MCF 10A (cell line): ENCODE measurements at regions not wholly inside any gene's neighbourhood (a gene's known extent, or its start where the extent isn't known, plus 50 kb on each side); places are given as distances from the start of the nearest gene placed in this dataset.

ENCODE experiments used
- BruUV-seq: library from RNA; stranded (reverse); fragments of 400-500 nt; replicated peaks from 2 replicates; lab custom pipeline; 2021; lab: Mats Ljungman, UMichigan
- CTCF ChIA-PET: fragments of 300-600 bp; sonication (Branson Sonifier 250); formaldehyde crosslinking; extraction: SDS; loops from one replicate; lab custom pipeline; 2021; ENCODE audit warnings: antibody characterized with exemption, inconsistent platforms; lab: Yijun Ruan, JAX
- POLR2A ChIA-PET: fragments of 300-600, 350-650 bp; sonication (Branson Sonifier 250); formaldehyde crosslinking; extraction: SDS; loops from one replicate; lab custom pipeline; 2020; ENCODE audit warnings: antibody characterized with exemption, inconsistent platforms; lab: Yijun Ruan, JAX
- DNase-seq: peaks from one replicate; pipeline ENCODE4 v3.0.0-alpha.2; 2018; ENCODE audit not compliant: unreplicated experiment
- H3K27ac Mint-ChIP-seq: one replicate; pipeline ENCODE4 v1.8.0; 2022; ENCODE audit warnings: mild to moderate bottlenecking, low read depth, mixed read lengths; ENCODE audit not compliant: unreplicated experiment
- H3K27me3 Mint-ChIP-seq: one replicate; pipeline ENCODE4 v1.8.0; 2022; ENCODE audit warnings: mixed read lengths; ENCODE audit not compliant: insufficient read depth, unreplicated experiment
- H3K36me3 Mint-ChIP-seq: one replicate; pipeline ENCODE4 v1.8.0; 2022; ENCODE audit warnings: mild to moderate bottlenecking, moderate library complexity, mixed read lengths; ENCODE audit not compliant: insufficient read depth, unreplicated experiment
- H3K4me1 Mint-ChIP-seq: one replicate; pipeline ENCODE4 v1.8.0; 2022; ENCODE audit warnings: mixed read lengths; ENCODE audit not compliant: insufficient read depth, unreplicated experiment
- H3K4me3 Mint-ChIP-seq: one replicate; pipeline ENCODE4 v1.8.0; 2022; ENCODE audit warnings: mild to moderate bottlenecking, moderate library complexity, mixed read lengths; ENCODE audit not compliant: unreplicated experiment
- H3K9me3 Mint-ChIP-seq: one replicate; pipeline ENCODE4 v1.8.0; 2022; ENCODE audit warnings: mixed read lengths; ENCODE audit not compliant: unreplicated experiment
- intact Hi-C: fragments of 100-400 bp; cut with micrococcal nuclease; formaldehyde crosslinking; loops from 2 replicates; pipeline ENCODE4 v1.14.1; 2022
- TF ChIP-seq, protein P1 (sequence below): fragments of 200-600 bp; IDR thresholded peaks from one replicate; pipeline ENCODE4 v1.8.0; 2022; ENCODE audit warnings: antibody characterized with exemption, mild to moderate bottlenecking; ENCODE audit not compliant: unreplicated experiment

DNA sequence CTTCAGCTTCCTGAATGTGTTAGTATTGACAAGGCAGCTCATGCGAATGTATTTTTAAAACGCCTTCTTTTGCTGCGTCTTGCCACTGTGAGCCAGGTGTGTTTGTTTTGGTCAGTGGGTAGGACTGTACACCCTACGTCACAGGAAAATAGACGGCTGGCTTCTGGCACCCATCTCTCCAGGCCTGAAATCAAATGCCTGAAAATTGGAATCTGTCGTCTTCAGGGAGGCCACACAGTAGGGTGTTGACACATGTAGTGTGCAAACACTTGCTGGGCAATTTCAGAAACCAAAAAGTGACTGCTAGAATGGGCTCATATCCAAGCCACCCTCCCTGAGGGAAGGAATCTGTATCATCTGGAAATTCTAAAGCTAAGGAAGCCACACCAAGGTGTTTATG lies 209.3 kb downstream of the TTC8 start:
- TF ChIP-seq, protein P1, sequence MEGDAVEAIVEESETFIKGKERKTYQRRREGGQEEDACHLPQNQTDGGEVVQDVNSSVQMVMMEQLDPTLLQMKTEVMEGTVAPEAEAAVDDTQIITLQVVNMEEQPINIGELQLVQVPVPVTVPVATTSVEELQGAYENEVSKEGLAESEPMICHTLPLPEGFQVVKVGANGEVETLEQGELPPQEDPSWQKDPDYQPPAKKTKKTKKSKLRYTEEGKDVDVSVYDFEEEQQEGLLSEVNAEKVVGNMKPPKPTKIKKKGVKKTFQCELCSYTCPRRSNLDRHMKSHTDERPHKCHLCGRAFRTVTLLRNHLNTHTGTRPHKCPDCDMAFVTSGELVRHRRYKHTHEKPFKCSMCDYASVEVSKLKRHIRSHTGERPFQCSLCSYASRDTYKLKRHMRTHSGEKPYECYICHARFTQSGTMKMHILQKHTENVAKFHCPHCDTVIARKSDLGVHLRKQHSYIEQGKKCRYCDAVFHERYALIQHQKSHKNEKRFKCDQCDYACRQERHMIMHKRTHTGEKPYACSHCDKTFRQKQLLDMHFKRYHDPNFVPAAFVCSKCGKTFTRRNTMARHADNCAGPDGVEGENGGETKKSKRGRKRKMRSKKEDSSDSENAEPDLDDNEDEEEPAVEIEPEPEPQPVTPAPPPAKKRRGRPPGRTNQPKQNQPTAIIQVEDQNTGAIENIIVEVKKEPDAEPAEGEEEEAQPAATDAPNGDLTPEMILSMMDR = no peak
- no TSS peak for BruUV-seq
- Mint-ChIP-seq H3K36me3 (no peaks in the 10 kb centered on the region), H3K4me3 (no peak overlapping the region), H3K4me1 (no peaks in the 10 kb centered on the region), H3K9me3 (no peaks in the 10 kb centered on the region), H3K27me3 (peaks cover 16% of the 10 kb centered on the region), H3K27ac (no peak overlapping the region)
- CTCF ChIA-PET = no interaction called here
- no peak for DNase-seq
- intact Hi-C loops = no loop called here
- POLR2A ChIA-PET = no interaction called here

GRCh38 chr14:89036371-89036770 lies 211.9 kb downstream of the TTC8 start:
- no TSS peak for BruUV-seq
- TF ChIP-seq, protein P1 = no peak
- ChIA-PET POLR2A (no interaction called here), CTCF (interaction anchor here (0.6 kb wide), 1 partner anchor 36 kb away, joined by 3 read pairs; no protein-coding TSS in a partner anchor)
- no peak for DNase-seq
- Mint-ChIP-seq H3K36me3 (no peaks in the 10 kb centered on the region), H3K4me1 (peaks cover 5% of the 10 kb centered on the region), H3K4me3 (no peak overlapping the region), H3K9me3 (no peaks in the 10 kb centered on the region), H3K27me3 (no peaks in the 10 kb centered on the region), H3K27ac (no peak overlapping the region)
- intact Hi-C loops = no loop called here

DNA sequence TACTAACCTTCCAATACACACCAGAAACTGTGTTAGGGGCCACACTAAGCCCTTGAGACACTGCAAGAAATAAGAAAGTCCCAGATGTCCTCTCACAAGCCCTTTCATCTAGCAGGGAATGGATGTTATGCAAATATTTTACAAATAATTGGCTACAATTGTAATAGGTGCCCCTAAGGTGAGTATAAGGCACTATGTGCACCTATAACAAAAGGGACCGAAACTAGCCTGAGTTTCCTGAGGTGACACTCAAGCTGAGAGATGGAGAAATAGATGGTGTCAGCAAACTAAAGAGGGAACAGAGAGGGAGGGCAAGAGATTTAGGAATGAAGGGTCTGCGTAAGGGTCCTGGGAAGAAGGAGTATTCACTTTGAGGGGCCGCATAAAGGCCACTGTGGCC lies 212.6 kb downstream of the TTC8 start:
- TF ChIP-seq, protein P1 = no peak
- DNase-seq = no peak
- Mint-ChIP-seq H3K4me3 (no peak overlapping the region), H3K27ac (no peak overlapping the region), H3K36me3 (no peaks in the 10 kb centered on the region), H3K4me1 (peaks cover 8% of the 10 kb centered on the region), H3K27me3 (no peaks in the 10 kb centered on the region), H3K9me3 (no peaks in the 10 kb centered on the region)
- BruUV-seq = no TSS peak
- ChIA-PET CTCF (no interaction called here), POLR2A (no interaction called here)
- intact Hi-C loops = no loop called here

- H3K9me3 Mint-ChIP-seq = no peaks in the 10 kb centered on the region
- no peak for DNase-seq
- H3K36me3 Mint-ChIP-seq = no peaks in the 10 kb centered on the region
- peaks cover 8% of the 10 kb centered on the region for H3K4me1 Mint-ChIP-seq
- ChIA-PET POLR2A (interaction anchor here (1.2 to 2.5 kb wide), 5 partner anchors 97 to 915 kb away, joined by 3 to 15 read pairs (median 4); partner anchors contain the start of gene EFCAB11), CTCF (interaction anchor here (0.6 to 3.7 kb wide), 23 partner anchors 9 to 896 kb away, joined by 3 to 25 read pairs (median 4); no protein-coding TSS in a partner anchor)
- BruUV-seq = no TSS peak
- TF ChIP-seq, protein P1 = no peak
- no peaks in the 10 kb centered on the region for H3K27me3 Mint-ChIP-seq
- peak overlapping the region; percentile 24 for H3K27ac Mint-ChIP-seq
- intact Hi-C loops = loop anchor here (1.0 to 2.0 kb wide), 4 partner anchors 198 to 875 kb away; no protein-coding TSS in a partner anchor
- H3K4me3 Mint-ChIP-seq = peak overlapping the region; percentile 68
Measured at GRCh38 chr14:89040080-89040459, 215.6 kb downstream of the TTC8 start.
